Neuronal stem cell (in vitro differentiated cells): ENCODE measurements at regions not wholly inside any gene's neighbourhood (a gene's known extent, or its start where the extent isn't known, plus 50 kb on each side); places are given as distances from the start of the nearest gene placed in this dataset.

Experiments
- DNase-seq: peaks from one replicate; pipeline ENCODE4 v3.0.0-alpha.2; 2013; ENCODE audit warnings: low spot score
- H2AFZ ChIP-seq: one replicate; pipeline ENCODE4 v1.6.1; 2013; ENCODE audit warnings: mild to moderate bottlenecking, low read length, inconsistent platforms
- H2AK5ac ChIP-seq: 2 replicates; pipeline ENCODE4 v1.6.1; 2013; ENCODE audit warnings: low read depth, mild to moderate bottlenecking, inconsistent platforms, low read length, moderate library complexity, mixed read lengths
- H2BK120ac ChIP-seq: 2 replicates; pipeline ENCODE4 v1.6.1; 2013; ENCODE audit warnings: low read depth, mild to moderate bottlenecking, inconsistent platforms, low read length, moderate library complexity, mixed read lengths
- H2BK12ac ChIP-seq: one replicate; pipeline ENCODE4 v1.6.1; 2013; ENCODE audit warnings: low read length, inconsistent platforms
- H2BK15ac ChIP-seq: 2 replicates; pipeline ENCODE4 v1.6.1; 2013; ENCODE audit warnings: mild to moderate bottlenecking, low read length, inconsistent platforms, mixed read lengths
- H2BK5ac ChIP-seq: one replicate; pipeline ENCODE4 v1.6.1; 2013; ENCODE audit warnings: inconsistent platforms, mild to moderate bottlenecking, low read length, moderate library complexity
- H3K14ac ChIP-seq: one replicate; pipeline ENCODE4 v1.6.1; 2013; ENCODE audit warnings: low read length, inconsistent platforms
- H3K18ac ChIP-seq: 2 replicates; pipeline ENCODE4 v1.6.1; 2013; ENCODE audit warnings: low read length, inconsistent platforms
- H3K23ac ChIP-seq: 2 replicates; pipeline ENCODE4 v1.6.1; 2013; ENCODE audit warnings: low read depth, mild to moderate bottlenecking, mixed read lengths, low read length, inconsistent platforms; ENCODE audit not compliant: poor library complexity
- H3K27ac ChIP-seq: replicated peaks from 3 replicates; pipeline ENCODE4 v1.5.1; 2013; ENCODE audit warnings: low read length, inconsistent platforms
- H3K27me3 ChIP-seq, 3 experiments: 2 replicates each; pipeline ENCODE4 v1.6.1; 2013; ENCODE audit warnings: low read length in 3 of 3, mild to moderate bottlenecking in 2 of 3, inconsistent platforms in 1 of 3, low read depth in 1 of 3, mixed read lengths in 1 of 3, moderate library complexity in 1 of 3; ENCODE audit not compliant: control insufficient read depth in 3 of 3, insufficient read depth in 3 of 3
- H3K36me3 ChIP-seq, 2 donors: replicated peaks in 1 of 2; 2 replicates each; pipeline ENCODE4 v1.6.1; 2013; ENCODE audit warnings: low read length in 2 of 2; ENCODE audit not compliant: control insufficient read depth in 2 of 2, insufficient read depth in 2 of 2
- H3K4ac ChIP-seq: 2 replicates; pipeline ENCODE4 v1.6.1; 2013; ENCODE audit warnings: inconsistent platforms, mild to moderate bottlenecking, low read length, moderate library complexity
- H3K4me1 ChIP-seq, 2 donors: 1 replicate in 1 of 2; 2 replicates in 1 of 2; pipeline ENCODE4 v1.6.1; 2013; ENCODE audit warnings: low read length in 2 of 2, low read depth in 1 of 2; ENCODE audit not compliant: control insufficient read depth in 2 of 2, insufficient read depth in 1 of 2
- H3K4me2 ChIP-seq: one replicate; pipeline ENCODE4 v1.6.1; 2013; ENCODE audit warnings: mild to moderate bottlenecking, low read length, inconsistent platforms; ENCODE audit not compliant: insufficient read depth, poor library complexity, severe bottlenecking
- H3K4me3 ChIP-seq, 2 donors: 2 replicates each; pipeline ENCODE4 v1.5.1; 2013; ENCODE audit warnings: low read length in 2 of 2, mild to moderate bottlenecking in 2 of 2, inconsistent platforms in 1 of 2, moderate library complexity in 1 of 2
- H3K79me1 ChIP-seq: one replicate; pipeline ENCODE4 v1.6.1; 2013; ENCODE audit warnings: low read depth, mild to moderate bottlenecking, inconsistent platforms, low read length, moderate library complexity
- H3K9ac ChIP-seq: one replicate; pipeline ENCODE4 v1.6.1; 2013; ENCODE audit warnings: mild to moderate bottlenecking, low read depth, low read length, inconsistent platforms; ENCODE audit not compliant: poor library complexity
- H3K9me3 ChIP-seq, 2 donors: replicated peaks in 1 of 2; 2 replicates each; pipeline versions ENCODE3 to v1.6.1; 2013; ENCODE audit warnings: low read length in 2 of 2, mild to moderate bottlenecking in 2 of 2, inconsistent platforms in 1 of 2, low read depth in 1 of 2, mixed read lengths in 1 of 2, moderate library complexity in 1 of 2; ENCODE audit not compliant: control insufficient read depth in 2 of 2, insufficient read depth in 1 of 2
- H4K8ac ChIP-seq: one replicate; pipeline ENCODE4 v1.6.1; 2013; ENCODE audit warnings: low read depth, mild to moderate bottlenecking, inconsistent platforms, low read length, moderate library complexity
- H4K91ac ChIP-seq: one replicate; pipeline ENCODE4 v1.6.1; 2013; ENCODE audit warnings: low read length, low read depth, mild to moderate bottlenecking, inconsistent platforms; ENCODE audit not compliant: poor library complexity
- WGBS, 2 donors: extraction: QIAGEN DNeasy Blood & Tissue Kit; methylation state at CpG; one replicate each; pipeline ENCODE4 v1.1.7; 2013; ENCODE audit warnings: missing lambda C conversion rate in 2 of 2, mixed read lengths in 1 of 2; ENCODE audit not compliant: insufficient read length in 2 of 2, insufficient replicate concordance in 1 of 2; ENCODE audit errors: extremely low coverage in 2 of 2; 5-methylcytosine and 5-hydroxymethylcytosine counted together

- Histone ChIP-seq H2BK12ac (no peak overlapping the region), H3K23ac (no peak overlapping the region), H3K27ac (no peak overlapping the region), H3K14ac (no peak overlapping the region), H3K4ac (no peak overlapping the region), H4K91ac (no peak overlapping the region), H3K4me1 (no peaks in the 10 kb centered on the region), H3K4me3 (no peak overlapping the region), H3K27me3 (no peaks in the 10 kb centered on the region), H3K79me1 (no peaks in the 10 kb centered on the region), H2BK5ac (no peak overlapping the region), H3K36me3 (no peaks in the 10 kb centered on the region), H2AK5ac (no peak overlapping the region), H2AFZ (no peak overlapping the region), H2BK15ac (no peak overlapping the region), H3K4me2 (no peak overlapping the region), H3K9ac (no peak overlapping the region), H2BK120ac (no peak overlapping the region), H4K8ac (no peak overlapping the region), H3K18ac (no peak overlapping the region), H3K9me3 (no peaks in the 10 kb centered on the region)
- no CpG with 5 or more reads among the region's 6 CpGs for WGBS, 2 donors
- no peak for DNase-seq
These were observed 1511.0 kb upstream of the ADGRL3 start for GRCh38 chr4:59689149-59689548.

DNA sequence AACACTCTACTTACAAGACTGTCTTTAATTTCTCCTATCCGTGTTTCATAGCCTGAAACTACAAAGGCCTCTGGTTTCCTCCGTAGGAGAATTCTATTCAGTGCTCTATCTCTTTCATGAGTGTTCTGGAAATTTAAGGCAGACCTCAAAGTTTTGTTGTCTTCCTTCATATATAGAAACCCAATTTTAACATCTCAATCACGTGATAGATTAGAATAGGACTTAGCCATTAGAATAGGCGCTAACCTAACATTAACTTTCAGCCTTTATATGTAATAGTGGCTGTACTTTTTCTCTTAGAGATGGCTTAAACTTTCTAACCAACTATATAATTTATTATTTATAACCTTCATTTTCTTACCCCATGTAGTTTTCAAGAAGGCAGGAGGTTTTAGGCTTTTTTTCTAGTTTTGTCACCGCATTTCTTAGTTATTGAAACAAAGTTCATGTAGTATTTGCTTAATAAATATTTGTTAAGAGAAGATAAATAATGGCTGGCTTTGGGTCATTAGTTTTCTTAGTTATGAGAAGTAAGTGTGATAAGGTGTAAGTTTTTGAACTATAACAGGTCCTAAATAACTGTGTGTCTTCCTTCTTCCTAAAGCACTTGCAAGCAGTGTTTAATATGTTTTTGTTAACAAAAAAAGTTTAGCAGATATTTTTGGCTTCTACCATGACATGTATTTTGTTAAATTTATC lies 1504.6 kb upstream of the ADGRL3 start:
- no peak overlapping the region for H2BK12ac ChIP-seq
- no peak overlapping the region for H2BK120ac ChIP-seq
- no peaks in the 10 kb centered on the region for H3K36me3 ChIP-seq
- WGBS, 2 donors: no CpG with 5 or more reads among the region's 5 CpGs
- H2AFZ ChIP-seq: no peak overlapping the region
- no peak overlapping the region for H4K91ac ChIP-seq
- no peak overlapping the region for H3K4ac ChIP-seq
- no peak overlapping the region for H2AK5ac ChIP-seq
- H3K4me2 ChIP-seq: no peak overlapping the region
- H3K4me1 ChIP-seq: no peaks in the 10 kb centered on the region
- no peaks in the 10 kb centered on the region for H3K9me3 ChIP-seq
- H3K9ac ChIP-seq: no peak overlapping the region
- H3K79me1 ChIP-seq: no peaks in the 10 kb centered on the region
- no peak for DNase-seq
- H3K4me3 ChIP-seq: no peak overlapping the region
- H3K27ac ChIP-seq: no peak overlapping the region
- no peak overlapping the region for H3K23ac ChIP-seq
- no peak overlapping the region for H3K18ac ChIP-seq
- H4K8ac ChIP-seq: no peak overlapping the region
- no peak overlapping the region for H2BK5ac ChIP-seq
- no peaks in the 10 kb centered on the region for H3K27me3 ChIP-seq
- no peak overlapping the region for H2BK15ac ChIP-seq
- H3K14ac ChIP-seq: no peak overlapping the region

DNA sequence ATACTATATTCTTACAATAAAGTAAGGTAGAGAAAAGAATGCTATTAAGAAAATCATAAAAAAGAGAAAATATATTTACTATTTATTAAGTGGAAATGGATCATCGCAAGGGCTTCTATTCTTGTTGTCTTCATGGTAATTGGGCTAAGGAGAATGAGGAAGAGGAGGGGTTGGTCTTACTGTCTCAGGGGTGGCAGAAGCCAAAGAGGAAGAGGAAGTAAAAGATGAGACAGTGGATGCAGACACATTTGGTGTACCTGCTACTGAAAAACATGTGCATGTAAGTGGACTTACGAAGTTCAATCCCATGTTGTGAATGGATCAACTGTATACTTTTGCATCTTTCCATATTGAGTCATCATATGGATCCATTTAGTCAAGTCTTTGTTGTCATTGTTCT lies 1502.1 kb upstream of the ADGRL3 start:
- no peaks in the 10 kb centered on the region for H3K9me3 ChIP-seq
- H2AFZ ChIP-seq: no peak overlapping the region
- no peak overlapping the region for H3K4me3 ChIP-seq
- no peak overlapping the region for H2BK120ac ChIP-seq
- H3K27ac ChIP-seq: no peak overlapping the region
- H2BK12ac ChIP-seq: no peak overlapping the region
- DNase-seq: no peak
- H4K91ac ChIP-seq: no peak overlapping the region
- H2AK5ac ChIP-seq: no peak overlapping the region
- H3K79me1 ChIP-seq: no peaks in the 10 kb centered on the region
- no peaks in the 10 kb centered on the region for H3K4me1 ChIP-seq
- no peak overlapping the region for H3K23ac ChIP-seq
- no peaks in the 10 kb centered on the region for H3K27me3 ChIP-seq
- H2BK5ac ChIP-seq: no peak overlapping the region
- no peak overlapping the region for H3K4me2 ChIP-seq
- no peak overlapping the region for H4K8ac ChIP-seq
- no peak overlapping the region for H2BK15ac ChIP-seq
- H3K18ac ChIP-seq: no peak overlapping the region
- H3K36me3 ChIP-seq: no peaks in the 10 kb centered on the region
- H3K14ac ChIP-seq: no peak overlapping the region
- no peak overlapping the region for H3K4ac ChIP-seq
- H3K9ac ChIP-seq: no peak overlapping the region
- WGBS, 2 donors: no CpG with 5 or more reads among the region's 2 CpGs

- no CpG with 5 or more reads among the region's 2 CpGs for WGBS, 2 donors
- no peak for DNase-seq
- H3K9ac ChIP-seq: no peak overlapping the region
These were observed 1499.5 kb upstream of the ADGRL3 start for GRCh38 chr4:59700651-59701050.

More at GRCh38 chr4:59700651-59701050, 1499.5 kb upstream of the ADGRL3 start:
- no peaks in the 10 kb centered on the region for H3K27me3 ChIP-seq
- H3K9me3 ChIP-seq: no peaks in the 10 kb centered on the region
- no peak overlapping the region for H3K4me2 ChIP-seq
- no peak overlapping the region for H4K91ac ChIP-seq
- H3K23ac ChIP-seq: no peak overlapping the region
- no peak overlapping the region for H2BK5ac ChIP-seq
- H3K27ac ChIP-seq: no peak overlapping the region
- no peak overlapping the region for H3K14ac ChIP-seq
- no peak overlapping the region for H4K8ac ChIP-seq
- H2AK5ac ChIP-seq: no peak overlapping the region
- no peak overlapping the region for H2BK15ac ChIP-seq
- no peak overlapping the region for H2BK12ac ChIP-seq
- no peak overlapping the region for H2AFZ ChIP-seq
- no peaks in the 10 kb centered on the region for H3K36me3 ChIP-seq
- H3K4me1 ChIP-seq: no peaks in the 10 kb centered on the region
- H2BK120ac ChIP-seq: no peak overlapping the region
- H3K4me3 ChIP-seq: no peak overlapping the region
- H3K4ac ChIP-seq: no peak overlapping the region
- no peak overlapping the region for H3K18ac ChIP-seq
- H3K79me1 ChIP-seq: no peaks in the 10 kb centered on the region
